IMR-90 (cell line): ENCODE measurements at regions not wholly inside any gene's neighbourhood (a gene's known extent, or its start where the extent isn't known, plus 50 kb on each side); places are given as distances from the start of the nearest gene placed in this dataset.

Source experiments
- CEBPB ChIP-seq: IDR thresholded peaks from 2 replicates; pipeline ENCODE4 v1.6.1; 2012; ENCODE audit warnings: low read depth, low read length, improper control_type of control experiment
- CTCF ChIP-seq: conservative IDR thresholded peaks from 2 replicates; pipeline ENCODE4 v1.5.1; 2012; ENCODE audit warnings: mild to moderate bottlenecking, low read depth, low read length, improper control_type of control experiment
- ELK1 ChIP-seq: fragments of 150-350 bp; IDR thresholded peaks from 2 replicates; pipeline ENCODE4 v1.6.1; 2016; ENCODE audit warnings: low read depth, mild to moderate bottlenecking, low read length, moderate library complexity, borderline replicate concordance
- FOS ChIP-seq: fragments of 150-350 bp; IDR thresholded peaks from 2 replicates; pipeline ENCODE4 v1.6.1; 2016; ENCODE audit warnings: low read depth, low read length
- MAFK ChIP-seq: IDR thresholded peaks from 2 replicates; pipeline ENCODE4 v1.6.1; 2012; ENCODE audit warnings: low read depth, low read length, improper control_type of control experiment
- MAZ ChIP-seq: IDR thresholded peaks from 2 replicates; pipeline ENCODE4 v1.6.1; 2012; ENCODE audit warnings: low read depth, mild to moderate bottlenecking, low read length, improper control_type of control experiment, moderate library complexity, borderline replicate concordance
- MXI1 ChIP-seq: IDR thresholded peaks from 2 replicates; pipeline ENCODE4 v1.6.1; 2012; ENCODE audit warnings: low read depth, mild to moderate bottlenecking, low read length, moderate library complexity, borderline replicate concordance
- POLR2A ChIP-seq: IDR thresholded peaks from 2 replicates; pipeline ENCODE4 v1.6.1; 2012; ENCODE audit warnings: mild to moderate bottlenecking, low read depth, low read length
- RAD21 ChIP-seq: IDR thresholded peaks from 2 replicates; pipeline ENCODE4 v1.6.1; 2012; ENCODE audit warnings: low read length, improper control_type of control experiment
- RCOR1 ChIP-seq: IDR thresholded peaks from 2 replicates; pipeline ENCODE4 v1.6.1; 2012; ENCODE audit warnings: mild to moderate bottlenecking, low read length, improper control_type of control experiment; ENCODE audit not compliant: insufficient replicate concordance
- RFX5 ChIP-seq: IDR thresholded peaks from 2 replicates; pipeline ENCODE4 v1.8.0; 2012; ENCODE audit warnings: low read depth, mild to moderate bottlenecking, low read length, moderate library complexity
- SMC3 ChIP-seq: fragments of 150-350 bp; IDR thresholded peaks from 2 replicates; pipeline ENCODE4 v1.6.1; 2016; ENCODE audit warnings: low read depth, mild to moderate bottlenecking, antibody characterized with exemption, low read length, moderate library complexity
- USF2 ChIP-seq: fragments of 150-350 bp; IDR thresholded peaks from 2 replicates; pipeline ENCODE4 v1.6.1; 2017; ENCODE audit warnings: mild to moderate bottlenecking, antibody characterized with exemption, low read length, low read depth

- TF ChIP-seq POLR2A (no peak), USF2 (no peak), CTCF (peak; percentile 24; the same call in 1 of the 2 replicates), RCOR1 (no peak), RAD21 (0 out of 2 replicates have a peak, but pooled peaks have one; percentile 26), MAZ (no peak), MXI1 (no peak), RFX5 (no peak), SMC3 (0 out of 2 replicates have a peak, but pooled peaks have one; percentile 6), CEBPB (no peak), MAFK (no peak), ELK1 (no peak), FOS (no peak)
These were observed 341.8 kb downstream of the RAPGEF2 start for GRCh38 chr4:159444678-159445077.
